ENCODE measurements at regions not wholly inside any gene's neighbourhood (a gene's known extent, or its start where the extent isn't known, plus 50 kb on each side); places are given as distances from the start of the nearest gene placed in this dataset.
"Not testable (repeated sequence)": the region's sequence is repeated elsewhere in the genome, so short reads cannot be mapped to it uniquely, and the experiment has no call there.

GRCh38 chr4:180335566-180335965 is 1907.6 kb upstream of the TENM3 start:
- Mint-ChIP-seq H3K4me3 (no peak overlapping the region), H3K9me3 (peaks cover 0 to 17% (median 5%) of the 10 kb centered on the region in 7 donors), H3K36me3 (no peaks in the 10 kb centered on the region), H3K4me1 (peaks cover 0 to 4% (median 0%) of the 10 kb centered on the region in 4 donors), H3K27me3 (no peaks in the 10 kb centered on the region), H3K27ac (no peak overlapping the region)
- DNase-seq = no peak
- Histone ChIP-seq H3K27ac (ENCODE audit: insufficient read depth, low read length, poor library complexity, severe bottlenecking) (no peak overlapping the region), H3K36me3 (ENCODE audit: control insufficient read depth, insufficient read depth, low read length) (no peaks in the 10 kb centered on the region), H3K27me3 (ENCODE audit: control insufficient read depth, insufficient read depth, low read length) (no peaks in the 10 kb centered on the region), H3K9me3 (ENCODE audit: control insufficient read depth in 2 of 2, low read length in 2 of 2) (peaks cover 0 to 14% of the 10 kb centered on the region in 2 experiments), H3K4me3 (ENCODE audit: low read depth, low read length) (no peak overlapping the region), H3K4me1 (ENCODE audit: control insufficient read depth, insufficient read depth, low read length, poor library complexity, severe bottlenecking) (no peaks in the 10 kb centered on the region)
- no peak for ATAC-seq (ENCODE audit: low read depth in 2 of 2)

GRCh38 chr4:180336494-180337090 is 1906.6 kb upstream of the TENM3 start:
- H3K27ac Mint-ChIP-seq = no peak overlapping the region
- DNase-seq (no peak), ATAC-seq (ENCODE audit: low read depth in 2 of 2) (no peak)
- no peaks in the 10 kb centered on the region for H3K27me3 Mint-ChIP-seq
- H3K4me3 Mint-ChIP-seq = no peak overlapping the region
- Histone ChIP-seq H3K27me3 (ENCODE audit: control insufficient read depth, insufficient read depth, low read length) (no peaks in the 10 kb centered on the region), H3K4me3 (ENCODE audit: low read depth, low read length) (no peak overlapping the region), H3K4me1 (ENCODE audit: control insufficient read depth, insufficient read depth, low read length, poor library complexity, severe bottlenecking) (no peaks in the 10 kb centered on the region), H3K27ac (ENCODE audit: insufficient read depth, low read length, poor library complexity, severe bottlenecking) (no peak overlapping the region), H3K36me3 (ENCODE audit: control insufficient read depth, insufficient read depth, low read length) (no peaks in the 10 kb centered on the region), H3K9me3 (ENCODE audit: control insufficient read depth in 2 of 2, low read length in 2 of 2) (peaks cover 0 to 14% of the 10 kb centered on the region in 2 experiments)
- peaks cover 0 to 4% (median 0%) of the 10 kb centered on the region in 4 donors for H3K4me1 Mint-ChIP-seq
- H3K36me3 Mint-ChIP-seq = no peaks in the 10 kb centered on the region
- peaks cover 0 to 18% (median 5%) of the 10 kb centered on the region in 7 donors for H3K9me3 Mint-ChIP-seq

- peaks cover 0 to 10% (median 6%) of the 10 kb centered on the region in 7 donors for H3K9me3 Mint-ChIP-seq
- Histone ChIP-seq H3K36me3 (ENCODE audit: control insufficient read depth, insufficient read depth, low read length) (no peaks in the 10 kb centered on the region), H3K4me3 (ENCODE audit: low read depth, low read length) (no peak overlapping the region), H3K9me3 (ENCODE audit: control insufficient read depth in 2 of 2, low read length in 2 of 2) (peaks cover 5 to 8% of the 10 kb centered on the region in 2 experiments), H3K27ac (ENCODE audit: insufficient read depth, low read length, poor library complexity, severe bottlenecking) (no peak overlapping the region), H3K4me1 (ENCODE audit: control insufficient read depth, insufficient read depth, low read length, poor library complexity, severe bottlenecking) (no peaks in the 10 kb centered on the region), H3K27me3 (ENCODE audit: control insufficient read depth, insufficient read depth, low read length) (no peaks in the 10 kb centered on the region)
- DNase-seq (no peak), ATAC-seq (ENCODE audit: low read depth in 2 of 2) (no peak)
- no peak overlapping the region for H3K4me3 Mint-ChIP-seq
- no peaks in the 10 kb centered on the region for H3K27me3 Mint-ChIP-seq
- no peak overlapping the region for H3K27ac Mint-ChIP-seq
- peaks cover 0 to 4% (median 0%) of the 10 kb centered on the region in 4 donors for H3K4me1 Mint-ChIP-seq
- H3K36me3 Mint-ChIP-seq = no peaks in the 10 kb centered on the region
Measured at GRCh38 chr4:180341926-180342325, 1901.3 kb upstream of the TENM3 start.

GRCh38 chr4:180350901-180351300 is 1892.3 kb upstream of the TENM3 start:
- no peak overlapping the region for H3K27ac Mint-ChIP-seq
- Histone ChIP-seq H3K4me1 (ENCODE audit: control insufficient read depth, insufficient read depth, low read length, poor library complexity, severe bottlenecking) (no peaks in the 10 kb centered on the region), H3K9me3 (ENCODE audit: control insufficient read depth in 2 of 2, low read length in 2 of 2) (peaks cover 0 to 3% of the 10 kb centered on the region in 2 experiments), H3K27me3 (ENCODE audit: control insufficient read depth, insufficient read depth, low read length) (no peaks in the 10 kb centered on the region), H3K36me3 (ENCODE audit: control insufficient read depth, insufficient read depth, low read length) (no peaks in the 10 kb centered on the region), H3K27ac (ENCODE audit: insufficient read depth, low read length, poor library complexity, severe bottlenecking) (no peak overlapping the region), H3K4me3 (ENCODE audit: low read depth, low read length) (no peak overlapping the region)
- no peak for DNase-seq
- H3K36me3 Mint-ChIP-seq = no peaks in the 10 kb centered on the region
- no peaks in the 10 kb centered on the region for H3K4me1 Mint-ChIP-seq
- no peak for ATAC-seq (ENCODE audit: low read depth in 2 of 2)
- H3K9me3 Mint-ChIP-seq = peaks cover 3 to 9% (median 6%) of the 10 kb centered on the region in 7 donors
- H3K4me3 Mint-ChIP-seq = no peak overlapping the region
- no peaks in the 10 kb centered on the region for H3K27me3 Mint-ChIP-seq

- peaks cover 0 to 3% of the 10 kb centered on the region in 2 experiments for H3K9me3 ChIP-seq (ENCODE audit: control insufficient read depth in 2 of 2, low read length in 2 of 2)
- DNase-seq (no peak), ATAC-seq (ENCODE audit: low read depth in 2 of 2) (no peak)
- no peaks in the 10 kb centered on the region for H3K27me3 ChIP-seq (ENCODE audit: control insufficient read depth, insufficient read depth, low read length)
- H3K4me3 ChIP-seq (ENCODE audit: low read depth, low read length) = no peak overlapping the region
- H3K27ac Mint-ChIP-seq = no peak overlapping the region
- H3K36me3 Mint-ChIP-seq = no peaks in the 10 kb centered on the region
- no peaks in the 10 kb centered on the region for H3K4me1 Mint-ChIP-seq
- H3K9me3 Mint-ChIP-seq = peaks cover 1 to 32% (median 4%) of the 10 kb centered on the region in 7 donors
- no peaks in the 10 kb centered on the region for H3K4me1 ChIP-seq (ENCODE audit: control insufficient read depth, insufficient read depth, low read length, poor library complexity, severe bottlenecking)
- H3K4me3 Mint-ChIP-seq = no peak overlapping the region
- H3K27ac ChIP-seq (ENCODE audit: insufficient read depth, low read length, poor library complexity, severe bottlenecking) = no peak overlapping the region
- H3K36me3 ChIP-seq (ENCODE audit: control insufficient read depth, insufficient read depth, low read length) = no peaks in the 10 kb centered on the region
- H3K27me3 Mint-ChIP-seq = no peaks in the 10 kb centered on the region
Measured at GRCh38 chr4:180356766-180357165, 1886.4 kb upstream of the TENM3 start.

GRCh38 chr4:180360113-180360512 is 1883.1 kb upstream of the TENM3 start:
- H3K36me3 Mint-ChIP-seq; H3K4me1 ChIP-seq (ENCODE audit: control insufficient read depth, insufficient read depth, low read length, poor library complexity, severe bottlenecking); H3K4me3 ChIP-seq (ENCODE audit: low read depth, low read length); H3K27ac ChIP-seq (ENCODE audit: insufficient read depth, low read length, poor library complexity, severe bottlenecking); DNase-seq; H3K9me3 ChIP-seq (ENCODE audit: control insufficient read depth in 2 of 2, low read length in 2 of 2); ATAC-seq (ENCODE audit: low read depth in 2 of 2); H3K4me1 Mint-ChIP-seq; H3K27me3 Mint-ChIP-seq; H3K36me3 ChIP-seq (ENCODE audit: control insufficient read depth, insufficient read depth, low read length); H3K27me3 ChIP-seq (ENCODE audit: control insufficient read depth, insufficient read depth, low read length); H3K4me3 Mint-ChIP-seq; H3K27ac Mint-ChIP-seq: not testable (repeated sequence)
- H3K9me3 Mint-ChIP-seq = peaks cover 2 to 30% (median 7%) of the 10 kb centered on the region in 7 donors

- Mint-ChIP-seq H3K9me3 (peaks cover 0 to 28% (median 7%) of the 10 kb centered on the region in 7 donors), H3K36me3 (no peaks in the 10 kb centered on the region), H3K27me3 (no peaks in the 10 kb centered on the region), H3K27ac (no peak overlapping the region), H3K4me3 (no peak overlapping the region), H3K4me1 (no peaks in the 10 kb centered on the region)
- no peak for DNase-seq
- Histone ChIP-seq H3K27me3 (ENCODE audit: control insufficient read depth, insufficient read depth, low read length) (no peaks in the 10 kb centered on the region), H3K4me3 (ENCODE audit: low read depth, low read length) (no peak overlapping the region), H3K27ac (ENCODE audit: insufficient read depth, low read length, poor library complexity, severe bottlenecking) (no peak overlapping the region), H3K9me3 (ENCODE audit: control insufficient read depth in 2 of 2, low read length in 2 of 2) (peaks cover 3 to 6% of the 10 kb centered on the region in 2 experiments), H3K4me1 (ENCODE audit: control insufficient read depth, insufficient read depth, low read length, poor library complexity, severe bottlenecking) (no peaks in the 10 kb centered on the region), H3K36me3 (ENCODE audit: control insufficient read depth, insufficient read depth, low read length) (no peaks in the 10 kb centered on the region)
- ATAC-seq (ENCODE audit: low read depth in 2 of 2) = no peak
Measured at GRCh38 chr4:180363815-180364214, 1879.4 kb upstream of the TENM3 start.

GRCh38 chr4:180372691-180373090 is 1870.5 kb upstream of the TENM3 start:
- Mint-ChIP-seq H3K27me3 (no peaks in the 10 kb centered on the region), H3K36me3 (no peaks in the 10 kb centered on the region), H3K4me3 (no peak overlapping the region), H3K4me1 (no peaks in the 10 kb centered on the region), H3K9me3 (peaks cover 0 to 21% (median 2%) of the 10 kb centered on the region in 7 donors), H3K27ac (no peak overlapping the region)
- ATAC-seq (ENCODE audit: low read depth in 2 of 2) (no peak), DNase-seq (no peak)
- H3K27ac ChIP-seq (ENCODE audit: insufficient read depth, low read length, poor library complexity, severe bottlenecking) = no peak overlapping the region
- H3K27me3 ChIP-seq (ENCODE audit: control insufficient read depth, insufficient read depth, low read length) = no peaks in the 10 kb centered on the region
- no peaks in the 10 kb centered on the region for H3K36me3 ChIP-seq (ENCODE audit: control insufficient read depth, insufficient read depth, low read length)
- H3K4me1 ChIP-seq (ENCODE audit: control insufficient read depth, insufficient read depth, low read length, poor library complexity, severe bottlenecking) = no peaks in the 10 kb centered on the region
- H3K9me3 ChIP-seq (ENCODE audit: control insufficient read depth in 2 of 2, low read length in 2 of 2) = peaks cover 0 to 6% of the 10 kb centered on the region in 2 experiments
- no peak overlapping the region for H3K4me3 ChIP-seq (ENCODE audit: low read depth, low read length)
